ENCODE measurements at regions not wholly inside any gene's neighbourhood (a gene's known extent, or its start where the extent isn't known, plus 50 kb on each side); places are given as distances from the start of the nearest gene placed in this dataset.

DNA sequence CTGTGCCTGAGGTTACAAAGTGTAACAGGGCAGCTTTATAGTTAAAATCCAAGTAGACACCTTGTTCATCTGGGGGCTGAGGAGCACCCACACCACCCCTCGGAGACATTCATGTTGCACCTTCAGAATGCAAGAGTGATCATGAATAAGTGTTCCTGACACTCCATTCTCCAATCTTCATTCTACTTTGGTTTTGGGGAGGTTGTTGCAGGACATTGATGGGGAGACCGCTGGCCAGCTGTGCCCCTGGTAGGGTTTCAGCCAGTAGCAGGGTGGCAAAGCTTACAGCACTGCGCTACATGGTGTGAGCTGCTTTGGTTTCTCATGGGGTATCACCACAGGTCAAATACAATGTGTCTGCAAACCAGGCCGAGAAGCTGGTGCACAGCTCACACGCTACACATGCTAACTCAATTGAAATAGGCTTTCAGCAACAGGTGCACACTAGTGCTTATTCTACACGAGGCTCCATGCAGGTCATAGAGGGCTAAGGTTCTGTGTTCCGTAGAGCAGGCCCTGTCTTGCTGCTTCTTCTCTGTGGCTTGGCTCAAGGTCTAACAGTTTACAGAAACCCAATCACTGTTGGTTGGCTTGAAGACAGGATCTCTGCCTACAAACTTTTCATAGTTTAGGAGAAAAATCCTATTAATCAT is 317.4 kb upstream of the ZNF32 start:
- no peak for DNase-seq

DNA sequence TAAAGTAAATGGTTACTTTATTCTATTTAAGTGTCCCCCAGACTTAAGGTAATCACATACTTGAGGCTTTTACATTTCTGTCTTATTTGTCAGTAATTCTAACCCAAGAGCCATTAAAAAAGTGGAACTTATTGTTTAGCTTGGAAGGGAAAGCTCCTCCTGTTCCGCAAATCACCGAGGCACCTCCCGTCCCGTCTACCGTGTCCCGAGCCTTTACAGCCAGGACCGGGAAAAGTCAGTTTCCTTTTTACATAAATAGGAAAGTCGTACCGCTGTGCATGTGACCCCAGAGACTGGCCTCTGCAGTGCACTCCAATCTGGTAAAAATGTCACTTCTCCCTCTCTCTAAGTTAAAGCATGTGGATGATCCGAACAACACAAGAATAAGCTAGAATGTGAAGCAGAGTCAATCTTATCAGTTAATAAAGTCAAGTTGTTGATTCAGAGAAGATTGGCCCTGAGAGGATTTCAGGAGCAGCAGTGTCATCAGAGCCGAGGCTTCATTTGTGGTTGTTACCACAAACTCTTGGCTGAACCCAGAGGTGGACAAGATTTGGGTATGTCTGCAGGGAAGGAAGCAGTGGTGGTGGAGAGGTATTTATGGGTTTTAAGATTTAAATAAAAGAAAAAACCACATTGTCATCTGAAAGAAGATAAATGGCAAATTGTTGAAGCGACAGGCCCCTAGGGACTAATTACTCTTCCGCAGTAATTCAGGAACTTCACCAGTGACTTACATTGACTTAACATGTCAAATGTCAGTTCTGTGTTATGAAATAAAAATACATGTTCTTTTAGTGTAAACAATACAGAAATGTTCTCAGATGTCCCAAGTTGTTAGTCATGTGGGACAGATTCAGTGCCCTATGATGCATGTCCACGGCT is 316.6 kb upstream of the ZNF32 start:
- DNase-seq, result no peak

DNA sequence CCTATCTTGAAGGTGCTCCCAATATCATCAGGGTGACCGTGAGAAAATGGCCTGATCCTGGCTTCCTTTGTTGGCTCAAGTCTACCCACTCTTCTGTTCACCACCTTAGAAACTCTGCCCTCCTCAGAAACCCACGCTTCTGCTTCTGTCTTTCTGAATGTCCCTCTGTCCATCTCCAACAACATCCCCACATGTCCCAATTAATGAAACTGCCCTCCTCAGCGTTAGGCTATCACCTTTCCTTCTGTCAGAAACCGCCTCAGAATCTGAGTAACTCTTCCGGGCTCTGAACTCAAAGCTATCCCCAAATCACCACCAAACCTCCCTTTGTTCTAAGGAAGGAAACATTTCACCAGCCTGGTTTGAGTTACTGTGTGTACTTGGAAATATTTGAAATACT is 315.8 kb upstream of the ZNF32 start:
- DNase-seq, result no peak

DNA sequence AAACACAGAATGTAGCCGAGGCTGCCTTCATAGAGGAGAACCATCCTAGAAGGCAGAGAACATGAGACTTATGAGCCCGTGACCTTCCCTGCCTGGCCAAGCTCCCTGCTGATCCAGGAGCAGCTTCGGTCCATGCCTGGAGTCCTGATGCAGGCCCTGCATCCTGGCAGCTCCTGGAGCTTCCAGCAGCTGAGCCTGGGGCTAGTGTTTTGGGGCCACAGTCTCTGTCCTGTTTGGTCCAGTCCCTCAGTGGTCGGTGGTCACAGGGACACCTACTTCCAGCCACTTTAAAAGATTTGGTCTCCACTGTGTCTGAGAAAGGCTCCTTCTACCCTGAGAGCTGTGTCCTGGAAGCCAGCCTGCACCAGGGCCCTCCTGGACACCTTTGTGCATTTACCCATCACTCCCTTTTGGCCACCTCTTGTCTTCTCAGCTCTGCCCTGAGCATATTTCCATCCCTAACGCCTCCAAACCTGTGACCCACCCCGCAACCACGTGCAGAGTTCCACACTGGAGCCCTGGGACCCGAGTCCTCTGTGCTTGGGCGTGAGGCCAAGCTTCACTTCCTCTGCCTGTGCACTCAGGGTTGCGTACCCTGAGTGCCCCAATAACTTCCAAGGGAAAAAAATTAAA is 315.2 kb upstream of the ZNF32 start:
- DNase-seq, result peak in 1 of 2 experiments; percentile 7

DNA sequence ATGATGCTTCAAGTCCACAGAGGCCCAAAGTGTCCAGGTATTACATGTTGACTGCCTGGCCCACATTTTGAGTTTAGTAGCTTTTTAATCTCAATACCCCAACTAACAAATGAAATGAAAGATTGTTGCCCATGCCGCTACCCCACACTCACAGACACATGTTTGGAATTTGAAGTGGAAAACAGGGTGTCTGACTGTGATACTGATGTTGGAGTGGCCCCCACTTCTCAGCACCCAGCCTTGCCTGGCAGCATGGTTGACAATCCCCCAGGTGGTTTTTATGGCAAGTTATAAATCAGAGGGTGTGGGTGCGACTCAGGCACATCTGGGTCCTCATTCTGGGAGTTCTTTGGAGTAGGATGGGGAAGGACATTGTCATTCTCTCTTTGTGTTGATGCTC is 314.7 kb upstream of the ZNF32 start:
- no peak for DNase-seq

DNA sequence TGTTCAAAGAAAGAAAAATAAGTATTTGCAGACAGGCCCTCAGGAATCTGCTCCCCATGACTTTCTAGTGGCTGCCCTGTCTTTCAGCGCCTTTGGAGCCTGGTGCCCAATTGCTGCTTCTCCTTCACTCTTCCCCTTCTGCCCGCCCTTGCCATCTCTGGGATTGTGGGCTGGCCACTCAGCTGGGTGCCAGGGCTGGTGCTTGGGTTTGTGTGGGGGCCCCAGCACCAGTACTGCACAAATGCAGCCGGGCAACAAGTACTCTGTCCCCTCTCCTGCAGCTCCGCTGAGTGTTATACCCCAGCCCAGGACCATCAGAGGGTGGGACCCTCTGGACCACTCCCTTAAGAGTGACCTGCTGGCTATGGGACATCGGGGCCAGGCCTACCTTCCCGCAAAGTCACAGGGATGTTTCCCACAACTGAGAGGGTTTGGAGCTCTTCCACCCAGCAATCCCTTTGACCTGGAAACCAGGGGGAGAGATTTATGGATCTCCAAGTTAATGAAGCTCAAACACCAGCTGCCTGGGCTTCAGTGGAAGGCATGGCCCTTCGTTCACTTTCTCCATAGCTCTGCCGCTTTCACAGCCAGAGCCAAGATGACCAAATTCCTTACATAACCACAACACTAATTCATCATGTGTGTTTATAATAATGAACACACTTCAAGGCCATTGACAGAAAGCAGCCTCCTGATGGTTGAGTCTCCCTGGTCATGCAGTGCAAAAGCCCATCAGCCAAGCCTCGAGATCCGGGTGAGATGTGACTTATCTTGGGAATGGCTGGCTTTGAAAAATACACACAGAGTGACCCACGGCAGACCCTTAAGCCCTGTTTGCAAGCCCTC is 313.9 kb upstream of the ZNF32 start:
- DNase-seq, result no peak

DNA sequence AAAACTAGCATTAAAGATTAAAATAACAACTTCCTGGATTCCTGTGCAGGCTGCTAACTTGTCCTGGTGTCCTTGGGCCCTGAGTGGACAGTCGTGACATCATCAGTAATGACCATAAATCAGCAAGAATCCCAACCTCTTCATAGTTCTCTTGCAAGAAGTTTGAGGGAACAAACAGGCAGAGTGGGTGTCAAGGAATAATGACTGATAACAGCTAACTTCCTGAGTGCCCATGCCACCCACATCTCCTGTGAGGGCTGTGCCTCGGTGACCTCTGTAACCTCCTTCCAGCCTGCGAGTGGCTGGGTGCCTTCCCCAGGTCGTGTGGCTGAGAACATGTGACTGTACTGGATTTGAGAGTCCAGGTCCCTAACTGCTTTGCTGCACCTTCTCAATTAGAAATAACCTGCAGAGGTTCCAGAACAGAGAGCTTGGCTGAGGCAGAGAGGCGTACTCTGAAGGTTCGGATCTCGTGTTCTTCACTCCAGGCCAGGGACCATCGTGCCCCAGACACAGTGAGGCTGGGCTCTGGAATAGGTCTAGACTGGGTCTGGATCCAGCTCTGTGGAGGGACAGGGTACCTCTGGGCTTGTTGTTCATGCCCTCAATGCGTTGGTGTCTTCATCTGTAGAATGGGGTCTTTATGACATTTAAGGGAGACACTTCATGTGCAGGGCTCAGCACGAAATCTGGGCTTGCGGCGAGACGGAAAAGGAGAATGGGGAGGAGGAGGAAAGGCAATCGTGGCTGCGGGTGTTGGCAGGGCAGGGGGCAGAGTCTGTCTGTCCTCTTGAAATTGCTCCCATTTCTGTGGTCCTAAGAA is 313.1 kb upstream of the ZNF32 start:
- peak; percentile 7 to 9 for DNase-seq

DNA sequence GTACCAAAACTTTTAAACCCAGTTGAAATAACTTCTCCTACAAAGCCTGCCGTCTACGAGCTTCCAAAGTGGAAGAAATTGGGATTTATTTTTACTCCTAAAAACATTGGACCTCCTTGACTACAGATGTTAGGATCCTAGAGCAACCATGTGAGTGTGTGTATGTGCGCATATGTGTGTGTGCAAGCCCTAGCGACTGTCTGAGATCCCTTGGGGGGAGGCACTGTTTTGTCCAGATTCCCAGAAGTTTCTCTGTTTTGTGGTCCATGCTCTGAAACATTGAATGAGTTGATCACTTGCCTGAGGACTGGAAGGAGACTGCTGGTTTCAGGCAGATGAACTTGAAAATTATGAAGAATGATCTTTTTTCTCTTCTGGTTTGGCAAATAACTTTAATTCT is 312.3 kb upstream of the ZNF32 start:
- no peak for DNase-seq

DNA sequence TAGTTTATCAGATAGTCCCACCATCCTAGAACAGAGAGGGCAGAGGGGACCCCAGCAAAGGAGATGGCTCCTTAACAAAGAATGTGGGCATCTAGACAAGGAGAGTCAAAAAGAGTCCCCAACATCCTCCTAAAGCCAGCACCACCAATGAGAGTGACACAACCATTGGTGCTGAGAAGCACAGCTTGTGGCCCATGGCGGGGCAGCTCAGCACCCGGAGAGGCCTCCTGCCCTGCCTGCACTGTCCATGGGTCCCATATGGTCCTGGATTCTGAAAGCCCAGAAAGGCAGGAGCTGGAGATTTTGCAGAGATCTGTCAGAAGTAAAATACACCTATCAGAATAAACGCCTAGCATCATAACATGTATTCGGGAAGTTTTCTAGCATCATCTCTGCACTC is 311.8 kb upstream of the ZNF32 start:
- no peak for DNase-seq

DNA sequence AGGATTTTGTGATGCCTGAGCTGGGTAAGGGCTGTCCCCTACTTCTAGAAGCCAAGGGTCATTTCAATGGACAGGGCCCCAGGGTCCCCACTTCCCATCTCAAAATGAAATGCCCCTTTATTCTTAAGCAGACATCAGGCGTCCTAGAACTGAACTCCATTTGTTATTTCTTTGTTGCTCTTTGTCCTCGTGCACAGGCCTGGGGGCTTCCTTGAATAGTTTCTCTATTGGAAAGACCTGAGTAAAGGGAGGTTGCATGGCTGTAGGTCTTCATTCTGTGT is 311.4 kb upstream of the ZNF32 start:
- DNase-seq, result no peak

DNA sequence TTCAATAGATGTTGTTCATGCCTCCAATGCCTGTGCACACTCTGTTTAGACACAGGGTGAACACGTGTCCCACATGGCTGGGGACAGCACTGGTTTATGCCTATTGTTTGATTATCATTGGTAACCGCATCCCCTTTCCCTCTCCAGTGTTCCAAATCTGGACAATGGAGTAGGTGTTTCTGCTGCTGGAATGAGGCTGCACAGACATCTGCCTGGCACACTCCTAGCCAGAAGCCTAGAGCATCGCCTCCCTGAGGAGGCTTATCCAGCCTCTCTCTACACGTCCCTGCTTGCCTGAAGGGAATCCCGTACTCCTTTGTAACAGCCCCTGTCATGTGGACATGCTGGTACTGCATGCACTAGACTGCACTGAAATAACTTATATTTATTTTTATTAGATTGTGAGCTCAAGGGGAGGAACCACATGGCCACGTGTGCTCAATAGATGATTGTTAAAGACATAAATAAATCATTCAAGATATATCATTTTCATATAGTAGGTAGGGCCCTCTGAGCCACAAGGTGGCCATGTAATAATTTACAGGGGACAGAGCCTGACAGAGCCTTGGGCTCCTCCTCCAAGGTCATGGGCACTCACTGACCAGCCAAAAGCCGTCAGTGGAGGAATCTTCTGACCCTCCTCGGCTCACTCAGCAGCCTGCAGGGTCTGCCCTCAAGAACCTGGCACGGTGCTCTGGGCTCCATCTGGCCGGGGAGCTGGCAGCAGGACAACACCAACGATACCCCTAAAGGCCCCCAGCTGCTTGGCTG is 310.9 kb upstream of the ZNF32 start:
- DNase-seq, result peak in 1 of 2 experiments; percentile 7

DNA sequence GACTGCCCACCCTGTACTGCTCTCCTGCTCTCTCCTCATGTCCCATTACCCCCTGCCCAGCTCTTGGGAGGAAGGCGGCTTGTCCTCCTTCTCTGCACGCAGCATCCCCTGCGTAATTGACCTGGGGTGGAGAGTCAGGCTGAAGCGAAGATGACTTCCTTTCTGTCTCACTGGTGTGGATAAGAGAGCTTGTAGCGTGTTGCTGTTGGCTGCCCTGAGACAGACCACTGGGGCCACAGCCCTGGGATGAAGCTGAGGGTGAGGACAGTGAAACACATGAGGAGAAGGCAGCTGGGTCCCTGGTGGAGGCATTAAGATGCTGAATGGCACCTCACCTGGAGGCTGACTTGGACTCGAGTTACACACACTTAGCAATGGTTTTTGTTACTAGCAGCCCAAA is 310.3 kb upstream of the ZNF32 start:
- no peak for DNase-seq

DNA sequence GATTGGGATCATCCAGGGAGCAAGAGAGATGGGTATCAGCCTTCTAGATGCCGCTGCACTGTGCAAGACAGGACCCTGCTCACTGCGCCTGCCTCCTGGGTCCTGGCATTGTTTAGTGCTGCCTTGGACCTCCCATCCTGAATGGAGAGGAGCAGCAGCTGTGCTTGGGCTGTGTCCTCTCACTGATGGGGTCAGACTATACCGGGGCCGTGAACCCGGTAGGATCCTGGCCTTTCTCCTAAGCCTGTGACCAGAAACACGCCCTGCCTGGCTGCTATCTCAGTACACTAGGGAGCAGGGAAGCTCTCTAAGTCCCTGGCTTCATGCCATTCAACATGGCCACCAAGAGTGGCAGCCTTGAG is 309.4 kb upstream of the ZNF32 start:
- peak in 1 of 2 experiments; percentile 7 for DNase-seq

DNA sequence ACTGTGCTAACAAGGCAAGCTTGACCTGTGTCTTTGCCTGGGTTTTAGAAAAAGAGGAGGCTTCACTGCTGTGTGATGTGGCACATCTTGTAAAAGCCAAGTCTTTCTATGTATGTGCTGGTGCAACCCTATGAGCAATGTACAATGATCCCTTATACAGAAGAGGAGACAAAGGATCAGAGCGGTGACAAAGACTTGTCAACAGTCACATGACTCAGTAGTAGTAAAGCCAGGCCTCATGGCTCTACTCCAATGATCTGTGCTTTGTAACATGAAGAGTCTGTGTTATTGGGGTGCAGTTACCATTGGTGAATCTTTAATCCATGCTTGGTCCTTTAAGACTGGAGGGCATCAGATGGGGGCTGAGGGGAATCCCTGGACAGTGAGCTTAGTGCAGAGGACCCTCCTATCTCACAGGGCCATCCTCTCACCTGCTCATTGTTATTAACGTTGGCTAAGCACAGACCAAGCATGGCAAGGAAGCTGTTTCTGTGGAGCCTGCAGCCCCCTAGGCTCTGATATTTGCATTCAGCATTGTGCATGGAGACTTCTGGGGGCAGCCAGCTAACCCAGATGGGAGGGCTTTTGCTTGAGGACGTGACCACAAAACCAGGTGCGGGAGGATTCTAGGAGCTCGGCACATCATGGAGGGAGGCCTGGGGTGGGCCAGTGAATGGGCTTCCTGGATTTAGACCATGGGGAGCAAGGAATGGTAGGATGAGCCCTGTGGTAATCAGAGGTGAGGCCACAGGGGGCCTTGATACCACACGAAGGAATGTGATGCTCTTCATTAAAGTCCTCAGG is 308.8 kb upstream of the ZNF32 start:
- no peak for DNase-seq

DNA sequence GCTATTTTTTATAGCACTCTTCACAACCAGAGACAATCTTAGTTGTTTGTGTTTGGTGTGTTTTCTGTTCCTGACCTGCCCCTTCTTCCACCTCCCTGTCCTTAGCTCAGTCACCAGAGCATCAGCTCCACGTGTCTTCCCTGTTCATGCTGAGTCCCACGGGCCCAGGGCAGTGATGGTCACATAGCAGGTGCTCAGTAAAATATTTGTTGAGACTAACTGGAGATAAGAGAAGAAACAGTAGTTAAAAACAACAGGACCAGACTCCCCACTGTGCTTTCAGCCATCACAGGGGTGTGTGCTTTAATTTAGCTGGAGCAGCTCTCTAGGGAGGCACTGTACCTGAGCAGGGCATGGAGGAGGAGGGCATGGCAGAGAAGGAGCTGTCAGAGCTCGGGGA is 307.3 kb upstream of the ZNF32 start:
- no peak for DNase-seq

DNA sequence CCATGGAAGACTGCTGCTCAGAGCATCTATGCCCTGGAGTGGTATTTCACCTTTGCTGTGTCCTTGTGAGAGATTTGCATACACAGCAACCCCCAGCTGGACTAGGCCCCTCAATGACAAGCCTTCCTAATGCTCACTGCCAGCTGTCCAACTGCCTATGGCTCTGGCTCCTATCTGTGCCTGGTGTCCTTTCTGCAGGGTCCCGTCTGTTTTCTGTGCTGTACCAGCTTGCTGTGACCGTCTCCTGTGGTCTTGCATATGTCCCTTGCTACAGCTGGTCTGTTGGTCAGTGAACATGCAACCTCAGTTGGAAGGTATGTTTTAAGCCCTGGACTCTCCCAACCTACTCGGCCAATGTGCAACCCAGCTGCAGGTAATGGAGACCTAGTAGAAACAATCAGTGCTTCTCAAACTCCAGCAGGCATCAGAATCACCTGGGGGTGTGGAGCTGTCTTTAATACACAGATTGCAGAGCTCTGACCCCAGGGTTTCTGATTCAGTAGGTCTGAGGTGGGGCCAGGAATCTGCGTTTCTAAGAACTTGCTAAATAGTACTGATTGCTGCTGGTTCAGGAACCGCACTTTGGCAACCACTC is 306.4 kb upstream of the ZNF32 start:
- no peak for DNase-seq

DNA sequence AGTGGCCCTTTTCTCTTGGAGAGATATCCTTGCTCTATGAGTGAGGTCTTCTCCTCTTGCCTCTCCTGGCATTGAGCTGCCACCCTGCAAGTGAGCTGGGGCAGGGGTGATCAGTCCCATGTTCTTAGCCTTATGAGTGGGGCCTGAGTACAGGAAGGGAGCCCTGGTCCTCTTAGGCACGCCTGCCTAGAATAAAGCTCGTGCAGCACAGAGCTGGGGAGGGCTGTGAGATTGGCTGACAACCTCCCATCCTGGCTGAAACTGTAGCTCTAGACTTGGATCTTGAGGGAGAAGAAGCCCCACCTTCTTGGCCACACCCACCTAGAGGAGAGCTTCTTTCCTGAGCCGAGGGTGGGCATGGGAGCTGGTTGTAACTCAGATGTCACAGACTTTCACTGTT is 305.0 kb upstream of the ZNF32 start:
- no peak for DNase-seq

DNA sequence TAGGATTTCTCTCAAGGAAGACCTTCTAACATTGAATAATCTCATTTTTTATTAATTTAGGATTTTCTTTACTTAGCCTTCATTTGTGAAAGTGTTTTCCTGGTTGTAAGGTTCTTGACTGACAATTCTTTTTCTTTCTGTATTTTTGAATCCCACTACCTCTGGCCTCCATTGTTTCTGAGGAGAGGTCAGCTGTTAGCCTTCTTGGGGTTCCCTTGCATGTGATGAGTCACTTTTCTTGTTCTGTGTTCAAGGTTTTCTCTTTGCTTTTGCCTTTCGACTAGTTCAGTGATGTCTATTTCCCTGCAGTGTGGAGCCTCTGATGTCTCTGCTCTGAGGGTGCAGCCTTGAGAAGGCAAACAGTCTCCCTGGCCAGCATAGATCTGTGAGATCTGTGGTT is 304.1 kb upstream of the ZNF32 start:
- DNase-seq, result peak in 1 of 2 experiments; percentile 4

DNA sequence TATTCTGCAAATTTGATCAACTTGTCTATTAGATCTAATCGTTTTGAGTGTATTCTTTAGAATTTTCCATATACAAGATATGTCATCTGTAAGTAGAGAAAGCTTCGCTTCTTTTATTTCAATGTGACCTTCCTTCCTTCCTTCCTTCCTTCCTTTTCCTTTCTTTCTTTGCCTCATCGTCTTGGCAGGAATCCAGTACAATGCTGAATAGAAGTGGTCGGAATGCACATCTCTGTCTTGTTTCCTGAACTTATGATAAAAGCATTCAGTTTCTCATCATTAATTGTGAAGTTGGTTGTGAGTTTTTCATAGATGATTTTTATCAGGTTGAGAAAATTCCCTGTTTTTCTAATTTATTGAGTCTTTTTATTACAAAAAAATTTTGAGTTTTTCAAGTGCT is 300.7 kb upstream of the ZNF32 start:
- DNase-seq, result no peak

DNA sequence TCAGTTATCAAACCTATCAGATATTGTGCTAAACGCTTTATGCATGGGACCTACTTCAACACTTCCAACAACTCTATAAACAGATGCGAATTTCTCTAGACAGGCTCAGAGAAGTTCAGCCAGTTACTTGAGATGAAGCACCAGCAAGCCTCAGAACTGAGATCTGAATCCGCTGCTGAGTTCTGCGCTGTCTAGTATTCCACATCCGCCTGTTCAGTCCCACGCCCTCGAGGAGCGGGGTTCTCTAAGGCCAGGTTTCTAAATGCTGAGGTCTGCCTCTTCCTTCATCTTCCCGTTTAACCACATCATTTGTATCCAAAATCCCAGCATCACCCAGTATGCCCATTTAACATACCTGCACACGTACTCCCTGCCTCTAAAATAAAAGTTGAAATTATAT is 297.8 kb upstream of the ZNF32 start:
- no peak for DNase-seq

All from activated T-cell treated with anti-CD3 and anti-CD28 coated beads, Interleukin-2, amount 50 U/mL, for 48 hours (primary cell).